Lower leg skin (tissue), 3 donors: ENCODE measurements at regions not wholly inside any gene's neighbourhood (a gene's known extent, or its start where the extent isn't known, plus 50 kb on each side); places are given as distances from the start of the nearest gene placed in this dataset.

ENCODE experiments used
- CTCF ChIP-seq, 3 donors: fragments of 450-650 bp; IDR thresholded peaks; one replicate each; pipeline ENCODE4 v1.5.1; 2016; ENCODE audit warnings: antibody characterized with exemption in 3 of 3, mild to moderate bottlenecking in 3 of 3, moderate library complexity in 2 of 3
- POLR2A ChIP-seq, 2 donors: fragments of 450-650 bp; IDR thresholded peaks; one replicate each; pipeline ENCODE4 v1.6.1; 2016 to 2017; ENCODE audit warnings: antibody characterized with exemption in 2 of 2, mild to moderate bottlenecking in 1 of 2, moderate library complexity in 1 of 2

- TF ChIP-seq CTCF (IDR thresholded peaks at IDR 0.05) = no peak
- no peak for TF ChIP-seq POLR2A (IDR thresholded peaks at IDR 0.05)
Measured at GRCh38 chr2:59588286-59588685, 965.2 kb downstream of the BCL11A start.
